NB4 (cell line): ENCODE measurements at regions not wholly inside any gene's neighbourhood (a gene's known extent, or its start where the extent isn't known, plus 50 kb on each side); places are given as distances from the start of the nearest gene placed in this dataset.
"Not testable (repeated sequence)": the region's sequence is repeated elsewhere in the genome, so short reads cannot be mapped to it uniquely, and the experiment has no call there.

Experiments
- DNase-seq: peaks from one replicate; pipeline ENCODE4 v3.0.0; 2010; ENCODE audit warnings: low read depth
- H3K4me3 ChIP-seq: one replicate; pipeline ENCODE4 v1.5.1; 2011; ENCODE audit warnings: mild to moderate bottlenecking, low read depth, low read length, moderate library complexity
- CTCF ChIP-seq: IDR thresholded peaks from one replicate; pipeline ENCODE4 v1.5.1; 2012; ENCODE audit warnings: low read depth, low read length
- MAX ChIP-seq: IDR thresholded peaks from 2 replicates; pipeline ENCODE4 v1.6.1; 2011; ENCODE audit warnings: low read depth, low read length
- MYC ChIP-seq: IDR thresholded peaks from 2 replicates; pipeline ENCODE4 v1.6.1; 2011; ENCODE audit warnings: low read depth, low read length
- POLR2A ChIP-seq: IDR thresholded peaks from 2 replicates; pipeline ENCODE4 v1.6.1; 2011; ENCODE audit warnings: mild to moderate bottlenecking; ENCODE audit not compliant: insufficient read length; ENCODE audit errors: extremely low read depth

DNA sequence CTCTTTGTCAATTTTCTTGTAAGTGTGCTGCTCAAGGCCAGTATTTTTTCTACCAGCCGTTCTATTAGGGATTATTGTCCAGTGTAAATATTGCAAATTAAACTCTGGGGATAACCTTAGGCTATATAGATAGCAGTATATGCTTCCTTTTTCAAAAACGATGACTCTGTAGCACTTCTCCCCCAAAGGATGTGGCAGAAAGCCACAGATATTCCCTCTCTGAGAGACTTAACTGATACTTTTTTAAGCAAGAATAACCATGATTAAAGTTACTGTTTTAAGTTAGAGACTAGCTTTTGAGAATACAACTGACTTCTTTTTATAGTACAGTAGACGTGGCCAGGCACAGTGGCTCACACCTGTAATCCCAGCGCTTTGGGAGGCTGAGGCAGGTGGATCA is 130.0 kb downstream of the FHIP1A start:
- no peak for DNase-seq
- no peak overlapping the region for H3K4me3 ChIP-seq
- TF ChIP-seq MYC (no peak), POLR2A (no peak), MAX (no peak), CTCF (no peak)

- no peak overlapping the region for H3K4me3 ChIP-seq
- no peak for TF ChIP-seq CTCF
- no peak for TF ChIP-seq MYC
- no peak for TF ChIP-seq MAX
- no peak for TF ChIP-seq POLR2A
- no peak for DNase-seq
Observed at GRCh38 chr4:151540728-151541388, 131.9 kb downstream of the FHIP1A start.

GRCh38 chr4:151541389-151542071 is 132.6 kb downstream of the FHIP1A start:
- H3K4me3 ChIP-seq, result no peak overlapping the region
- TF ChIP-seq MYC (no peak), MAX (no peak), POLR2A (no peak), CTCF (no peak)
- no peak for DNase-seq

GRCh38 chr4:151548708-151549107 is 139.7 kb downstream of the FHIP1A start:
- TF ChIP-seq CTCF (no peak), MAX (no peak), MYC (no peak), POLR2A (no peak)
- no peak overlapping the region for H3K4me3 ChIP-seq
- no peak for DNase-seq

DNA sequence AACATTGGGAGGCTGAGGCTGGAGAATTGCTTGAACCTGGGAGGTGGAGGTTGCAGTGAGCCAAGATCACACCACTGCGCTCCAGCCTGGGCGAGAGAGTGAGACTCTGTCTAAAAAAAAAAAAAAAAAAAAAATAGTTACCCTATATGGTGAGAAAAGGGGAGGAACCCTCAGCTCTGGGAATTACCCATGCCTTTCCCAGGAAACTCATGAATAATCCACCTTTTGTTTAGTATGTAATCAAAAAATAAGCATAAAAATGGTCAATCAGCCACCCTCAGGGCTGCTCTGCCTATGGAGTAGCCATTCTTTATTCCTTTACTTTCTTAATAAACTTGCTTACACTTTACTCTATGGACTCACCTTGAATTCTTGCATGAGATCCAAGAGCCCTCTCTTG is 140.4 kb downstream of the FHIP1A start:
- not testable (repeated sequence) for H3K4me3 ChIP-seq, DNase-seq

DNA sequence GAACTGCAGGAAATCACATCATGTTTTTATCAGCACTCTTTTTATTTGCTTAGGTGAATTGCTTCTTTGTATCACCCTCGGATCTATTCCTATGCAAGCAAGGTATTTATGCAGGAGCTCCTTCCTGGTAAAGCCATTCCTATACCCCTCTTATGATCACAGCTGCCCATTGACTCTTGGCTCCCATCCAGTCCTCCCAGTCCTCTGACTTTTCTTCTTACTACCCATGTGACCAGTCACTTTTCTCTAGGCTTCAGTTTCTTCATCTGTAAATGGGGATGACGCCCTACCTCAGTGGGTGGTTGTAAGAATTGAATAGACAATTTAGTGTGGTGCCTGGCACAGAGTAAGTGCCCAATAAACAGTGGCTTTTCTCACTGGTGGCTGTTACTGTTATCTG is 144.9 kb downstream of the FHIP1A start:
- H3K4me3 ChIP-seq, result no peak overlapping the region

More for the DNA sequence above, 144.9 kb downstream of the FHIP1A start:
- no peak for TF ChIP-seq MYC
- TF ChIP-seq POLR2A, result no peak
- TF ChIP-seq CTCF, result no peak
- TF ChIP-seq MAX, result no peak
- no peak for DNase-seq
